ENCODE measurements at regions not wholly inside any gene's neighbourhood (a gene's known extent, or its start where the extent isn't known, plus 50 kb on each side); places are given as distances from the start of the nearest gene placed in this dataset.
"Not testable (repeated sequence)": the region's sequence is repeated elsewhere in the genome, so short reads cannot be mapped to it uniquely, and the experiment has no call there.

DNA sequence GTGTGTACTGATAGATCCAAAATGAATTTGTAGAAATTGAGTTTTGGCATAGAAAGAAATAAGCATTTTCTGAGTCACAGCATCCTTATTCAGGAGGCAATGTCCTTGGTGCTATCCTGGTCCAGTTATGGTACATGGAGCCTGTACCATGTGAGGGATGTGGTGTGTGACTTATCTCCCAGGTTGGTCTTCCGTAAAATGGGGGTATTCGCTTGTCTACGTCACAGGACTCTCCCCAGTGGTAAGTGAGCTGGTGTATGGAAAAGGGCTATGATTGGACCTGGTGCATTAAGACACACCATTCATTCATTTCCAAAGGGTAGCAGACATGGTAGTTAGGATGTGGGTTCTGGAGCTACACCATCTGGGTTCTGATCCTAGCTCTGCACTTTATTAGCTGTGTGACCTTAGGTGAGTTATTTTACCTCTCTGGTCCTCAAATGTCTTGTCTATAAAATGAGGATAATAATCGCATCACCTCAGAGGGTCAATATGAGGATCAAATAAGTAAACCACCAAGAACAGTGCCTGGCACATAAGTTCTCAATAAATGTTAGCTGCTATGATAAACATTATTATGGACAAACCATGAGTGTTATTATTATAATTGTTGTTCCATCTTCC is 119.2 kb downstream of the MYCN start:
- no peak for DNase-seq

- DNase-seq = no peak
Observed at GRCh38 chr2:16058747-16059358, 118.5 kb downstream of the MYCN start.

DNA sequence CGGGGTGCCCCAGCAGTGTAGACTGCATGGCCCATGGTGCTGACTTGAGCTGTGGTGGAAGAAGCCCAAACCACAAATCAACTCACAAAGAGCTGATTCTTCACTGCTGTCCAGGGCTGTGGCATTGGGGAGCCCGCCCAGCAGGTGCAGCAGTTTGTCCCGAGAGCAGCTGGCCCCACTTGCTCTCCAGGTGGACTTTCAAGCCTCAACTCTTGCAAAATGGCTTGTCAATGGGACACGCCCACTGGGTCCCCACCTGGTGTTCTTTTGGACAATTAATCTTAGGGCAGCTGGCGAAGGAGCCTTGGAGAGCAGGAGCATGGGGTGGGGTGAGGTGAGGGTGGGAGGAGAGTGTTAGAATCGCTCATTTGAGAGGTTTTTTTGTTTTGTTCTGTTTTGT is 117.9 kb downstream of the MYCN start:
- DNase-seq = no peak

GRCh38 chr2:16057661-16058060 is 117.3 kb downstream of the MYCN start:
- no peak for DNase-seq

DNA sequence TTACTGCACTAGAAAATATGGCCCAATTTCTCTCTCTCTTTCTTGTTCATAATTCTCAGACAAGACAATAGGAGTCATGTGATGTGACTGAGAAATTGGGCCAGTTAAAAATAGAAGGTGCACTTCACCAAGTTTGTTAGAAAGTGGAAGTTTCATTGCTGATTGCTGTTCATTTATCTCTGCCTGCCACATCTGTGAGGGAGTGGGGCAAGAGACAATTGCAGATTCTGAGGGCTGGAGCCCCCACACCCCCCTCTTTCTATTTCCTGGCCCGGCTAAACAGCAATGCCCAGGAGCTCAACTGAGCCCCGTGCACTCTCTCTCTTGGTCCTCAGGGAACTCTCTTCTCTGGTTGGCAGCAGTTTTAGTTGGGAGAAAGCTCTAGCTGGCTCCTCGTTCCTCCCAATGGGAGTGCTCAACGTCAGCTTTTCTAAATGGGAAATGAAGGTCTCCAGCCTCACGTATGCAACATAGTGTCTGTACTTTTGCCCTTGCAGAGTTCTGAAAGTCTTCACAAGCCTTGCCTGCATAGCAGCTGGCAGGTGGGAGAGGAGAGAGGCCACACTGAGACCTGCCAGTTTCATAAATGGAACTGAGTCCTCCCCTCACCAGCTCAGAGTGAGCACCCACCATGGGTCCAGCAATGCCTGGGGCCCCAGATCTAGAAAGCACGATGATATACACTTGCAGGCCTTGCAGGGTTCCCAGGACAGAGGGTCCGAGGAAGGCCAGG is 115.7 kb downstream of the MYCN start:
- DNase-seq = no peak

DNA sequence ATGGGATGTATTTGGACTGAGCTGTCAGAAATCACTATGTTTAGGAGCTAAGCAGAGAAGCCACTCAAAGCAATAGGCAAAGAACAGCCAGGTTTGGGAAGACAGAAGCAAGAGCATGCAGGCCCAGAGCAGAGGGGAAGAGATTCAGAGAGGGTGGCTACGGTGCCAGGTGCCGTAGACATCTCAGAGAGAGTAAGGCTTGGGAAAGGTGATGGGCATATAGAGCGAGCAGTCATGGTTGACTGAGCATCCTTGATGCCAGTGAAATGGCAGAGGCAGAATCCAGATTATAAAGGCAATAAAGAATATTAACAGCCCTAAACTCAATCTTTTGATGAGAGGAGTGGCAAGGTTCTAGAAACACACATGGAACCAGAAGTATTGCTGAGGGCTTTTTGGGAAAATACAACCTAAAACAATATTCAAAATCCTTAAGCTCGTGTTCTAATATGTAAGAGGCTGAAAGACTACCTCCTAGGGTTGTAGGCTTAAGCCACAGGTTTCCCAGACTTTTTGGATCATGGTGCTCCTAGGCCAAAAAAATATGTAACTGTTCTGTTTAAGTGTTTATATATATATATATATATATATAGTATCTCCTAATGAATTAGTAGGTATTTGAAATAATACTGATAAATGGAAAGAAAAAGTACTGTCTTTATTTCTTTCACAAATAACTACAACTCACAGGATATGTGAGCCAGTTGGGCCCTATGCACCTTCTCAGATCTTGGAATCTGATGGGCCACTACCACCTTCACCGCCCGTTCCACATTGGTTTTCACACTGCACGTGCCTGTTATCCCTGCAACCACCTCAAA is 113.3 kb downstream of the MYCN start:
- no peak for DNase-seq

- DNase-seq = not testable (repeated sequence)
Observed at GRCh38 chr2:16052571-16053052, 112.3 kb downstream of the MYCN start.

DNA sequence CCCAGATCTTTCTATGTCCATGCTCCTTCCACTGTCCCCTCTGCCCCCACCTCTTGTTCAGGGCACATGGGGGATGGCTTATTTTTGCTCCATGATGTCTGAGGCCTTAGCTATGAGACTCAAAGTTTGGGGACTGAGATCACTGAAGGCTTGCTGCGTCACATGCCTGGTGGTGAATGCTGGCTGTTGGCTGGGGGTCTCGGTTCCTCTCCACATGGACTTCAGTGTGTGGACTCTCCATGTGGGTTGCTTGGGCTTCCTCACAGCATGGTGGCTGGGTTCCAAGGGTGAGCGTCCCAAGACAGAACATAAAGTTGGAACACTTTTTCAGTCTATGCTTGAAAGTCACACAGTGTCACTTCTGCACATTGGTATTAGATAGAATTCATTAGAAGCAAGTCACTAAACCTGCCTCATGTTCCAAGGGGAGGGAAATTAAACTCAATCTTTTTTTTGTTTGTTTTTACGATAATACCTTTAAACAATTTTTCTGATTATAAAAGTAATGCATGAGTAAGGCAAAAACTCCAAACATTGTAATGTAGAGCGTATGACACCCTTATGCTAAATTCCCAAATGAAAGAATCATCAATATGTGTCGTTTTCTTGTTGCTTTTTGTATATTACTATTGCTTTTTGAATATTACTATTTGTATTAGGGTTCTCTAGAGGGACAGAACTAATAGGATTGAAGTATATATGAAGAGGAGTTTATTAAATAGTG is 111.7 kb downstream of the MYCN start:
- DNase-seq = no peak

GRCh38 chr2:16050908-16051489 is 110.6 kb downstream of the MYCN start:
- DNase-seq = no peak

GRCh38 chr2:16050261-16050907 is 110.0 kb downstream of the MYCN start:
- DNase-seq = no peak

- DNase-seq = no peak
Observed at GRCh38 chr2:16049406-16049805, 109.1 kb downstream of the MYCN start.

GRCh38 chr2:16048466-16048865 is 108.1 kb downstream of the MYCN start:
- DNase-seq = no peak

DNA sequence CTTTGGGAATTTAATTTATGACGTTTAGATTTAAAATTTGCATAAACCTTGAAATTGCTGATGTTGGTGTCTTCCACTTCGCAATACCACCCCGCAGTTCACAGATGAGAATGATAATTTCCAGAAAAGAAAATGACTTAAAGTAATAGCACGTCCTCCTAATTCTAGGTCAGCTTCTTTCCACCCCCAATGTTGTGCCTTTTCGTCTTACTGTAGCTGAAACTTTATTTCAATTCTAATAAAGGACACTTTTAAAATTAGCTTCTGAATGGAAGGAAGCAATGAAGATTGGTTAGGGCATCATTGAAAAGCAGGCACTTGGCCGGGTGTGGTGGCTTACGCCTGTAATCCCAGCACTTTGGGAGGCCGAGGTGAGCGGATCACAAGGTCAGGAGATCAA is 107.4 kb downstream of the MYCN start:
- no peak for DNase-seq

DNA sequence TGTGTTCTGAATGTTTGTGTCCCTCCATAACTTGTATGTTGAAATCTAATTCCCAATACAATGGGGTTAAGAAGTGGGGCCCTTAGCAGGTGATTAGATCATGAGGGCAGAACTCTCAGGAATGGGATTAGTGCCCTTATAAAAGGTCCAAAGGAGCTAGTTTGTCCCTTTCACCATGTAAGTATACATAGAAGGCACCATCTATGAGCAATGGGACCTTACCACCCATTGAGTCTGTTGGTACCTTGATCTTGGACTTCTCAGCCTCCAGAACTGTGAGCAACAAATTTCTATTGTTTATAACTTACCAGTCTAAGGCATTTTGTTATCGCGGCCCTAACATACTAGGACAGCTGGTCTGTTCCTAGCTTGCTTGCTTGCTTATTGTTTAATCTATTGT is 106.3 kb downstream of the MYCN start:
- DNase-seq = no peak

DNA sequence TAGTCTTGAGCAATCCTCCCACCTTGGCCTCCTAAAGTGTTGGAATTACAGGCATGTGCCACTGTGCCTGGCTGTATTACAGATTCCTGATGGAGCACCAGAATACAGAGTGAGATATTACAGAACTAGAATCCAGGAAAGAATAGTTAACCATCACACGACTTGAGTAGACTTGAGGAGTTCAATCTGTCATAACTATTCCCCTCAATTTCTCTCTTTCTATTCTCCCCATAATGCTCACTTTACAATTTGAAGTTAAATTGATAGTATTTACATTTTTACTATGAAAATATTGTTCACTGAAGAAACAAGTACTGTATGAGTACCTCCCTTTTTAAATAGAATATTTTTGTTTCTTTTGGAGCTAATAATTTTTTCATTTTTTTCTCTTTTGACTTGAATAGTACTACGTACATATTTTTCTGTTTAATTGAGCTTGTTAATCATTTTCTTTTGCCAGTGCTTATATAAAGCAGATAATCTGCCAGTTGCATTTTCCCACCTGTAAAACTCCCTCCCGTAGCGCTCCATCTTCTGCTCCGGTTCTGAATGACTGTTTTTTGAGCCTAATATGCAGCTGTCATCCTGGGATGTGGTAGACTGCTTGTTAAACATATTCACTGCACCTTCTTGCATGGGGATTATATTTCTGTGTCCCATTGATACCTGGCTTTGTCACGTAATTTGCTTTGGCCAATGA is 105.5 kb downstream of the MYCN start:
- no peak for DNase-seq

DNA sequence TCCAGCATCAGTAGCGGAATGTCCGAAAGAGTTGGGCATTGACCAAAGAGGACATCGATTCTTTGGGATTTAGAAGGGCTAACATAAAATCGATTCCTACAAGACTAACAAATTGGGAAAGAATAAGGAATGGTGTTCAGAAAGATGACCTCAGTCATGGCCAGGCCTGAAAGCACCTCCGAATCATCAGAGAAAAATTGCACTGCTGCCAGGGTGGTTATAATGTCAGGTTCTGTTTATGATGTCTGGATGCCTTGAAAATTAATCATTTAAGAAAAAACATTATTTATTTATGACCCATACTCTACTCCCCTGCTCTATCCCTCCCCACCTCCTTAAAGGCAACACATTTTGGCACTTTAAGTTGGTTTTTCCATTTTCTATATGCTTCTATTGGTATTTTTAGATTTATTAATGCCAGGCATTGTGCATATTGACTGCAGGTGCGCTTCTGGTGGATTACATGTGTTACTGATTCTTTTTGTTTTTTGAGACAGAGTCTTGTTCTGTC is 104.7 kb downstream of the MYCN start:
- no peak for DNase-seq

GRCh38 chr2:16043627-16044026 is 103.3 kb downstream of the MYCN start:
- DNase-seq = no peak

DNA sequence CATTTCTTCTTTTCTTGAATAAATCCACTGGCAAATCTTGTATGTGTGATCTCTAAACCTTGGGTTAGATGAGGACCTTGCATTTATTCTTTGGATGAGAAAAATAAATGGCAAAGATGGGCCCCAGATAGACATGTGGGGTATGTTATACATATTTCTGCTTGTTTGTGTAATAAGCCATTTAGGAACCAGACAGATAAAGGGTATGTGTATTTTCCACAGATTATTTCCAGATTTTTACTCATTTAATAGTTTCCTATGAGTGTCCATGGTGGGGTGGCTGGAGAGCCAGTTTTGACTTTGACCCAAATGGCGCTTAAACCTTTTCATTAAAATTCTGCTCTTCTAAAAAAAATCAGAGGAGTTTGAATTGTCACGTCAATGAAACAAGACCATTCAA is 102.8 kb downstream of the MYCN start:
- DNase-seq = no peak

DNA sequence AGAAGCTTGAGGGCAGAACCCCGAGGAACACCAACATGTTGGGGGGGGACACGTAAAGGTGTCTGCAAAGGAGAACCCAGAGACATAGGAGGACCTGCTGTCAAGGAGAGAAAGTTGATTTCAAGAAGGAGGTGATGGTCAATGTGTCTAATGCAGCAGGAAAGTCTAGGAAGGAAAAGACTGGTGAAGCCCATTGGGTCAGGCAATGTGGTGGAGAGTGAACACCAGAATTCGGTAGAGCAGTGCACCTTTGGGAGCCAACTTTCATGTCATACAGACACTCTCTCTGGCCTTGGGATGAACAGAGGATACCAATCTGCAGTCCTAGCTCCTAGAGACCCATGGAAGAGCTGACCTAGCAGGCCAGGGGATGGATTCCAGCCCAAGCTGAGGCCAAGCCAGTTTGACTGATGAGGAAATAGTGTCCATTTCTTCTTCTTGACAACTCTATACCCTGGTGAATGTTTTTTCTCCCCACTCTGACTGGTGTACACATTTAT is 101.9 kb downstream of the MYCN start:
- no peak for DNase-seq

DNA sequence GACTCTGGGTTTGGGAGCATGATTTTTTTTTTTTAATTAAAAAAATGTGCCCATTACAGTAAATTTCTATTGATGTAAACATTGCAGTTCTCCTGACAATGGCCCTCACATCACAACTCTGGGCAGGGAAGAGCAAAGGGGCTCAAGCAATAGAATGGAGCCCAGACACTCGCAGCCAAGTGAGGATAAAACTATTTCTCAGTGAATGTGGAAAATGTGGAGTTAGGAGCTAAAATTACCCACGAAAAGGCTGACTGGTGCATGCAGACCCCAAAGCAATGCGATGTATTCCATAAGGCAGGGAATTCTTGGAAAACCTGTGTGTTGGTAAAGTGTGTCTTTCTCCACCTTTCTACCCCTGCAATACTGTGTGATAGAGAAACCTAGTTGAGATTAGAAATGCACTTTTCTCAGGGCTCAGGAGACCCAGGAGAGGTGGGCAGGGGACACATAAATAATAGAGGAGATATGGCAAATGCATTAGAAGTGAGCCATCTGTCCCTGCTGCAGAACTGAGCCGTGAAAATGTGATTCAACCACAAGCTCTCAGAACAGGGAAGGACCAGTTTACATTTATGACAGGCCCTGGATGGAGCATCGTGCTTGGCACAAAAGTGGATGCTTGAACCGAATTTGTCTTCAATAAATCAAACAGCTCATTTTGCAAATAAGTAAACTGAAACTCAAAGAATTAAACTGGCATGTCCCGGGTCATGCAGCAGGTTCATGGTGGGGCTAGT is 100.1 kb downstream of the MYCN start:
- no peak for DNase-seq
